WERI-Rb-1 (cell line): ENCODE measurements at regions not wholly inside any gene's neighbourhood (a gene's known extent, or its start where the extent isn't known, plus 50 kb on each side); places are given as distances from the start of the nearest gene placed in this dataset.

Experiments used
- DNase-seq: peaks from one replicate; pipeline ENCODE4 v3.0.0-alpha.2; 2020
- H3K27ac ChIP-seq: fragments of 250-450 bp; sonication (Bioruptor Pico); 2 replicates; pipeline ENCODE4 v1.5.1; 2020; ENCODE audit warnings: mild to moderate bottlenecking, moderate library complexity
- H3K27me3 ChIP-seq: fragments of 250-450 bp; sonication (Bioruptor Pico); 2 replicates; pipeline ENCODE4 v1.5.1; 2021; ENCODE audit warnings: mild to moderate bottlenecking, low read depth, moderate library complexity; ENCODE audit not compliant: insufficient read depth, severe bottlenecking
- H3K36me3 ChIP-seq: fragments of 250-450 bp; sonication (Bioruptor Pico); 2 replicates; pipeline ENCODE4 v1.5.1; 2020; ENCODE audit warnings: mild to moderate bottlenecking, moderate library complexity
- H3K4me3 ChIP-seq: 2 replicates; pipeline ENCODE4 v1.5.1; 2011; ENCODE audit warnings: low read depth, mild to moderate bottlenecking, control low read depth, low read length
- H3K9me3 ChIP-seq: fragments of 250-450 bp; sonication (Bioruptor Pico); 2 replicates; pipeline ENCODE4 v1.5.1; 2021; ENCODE audit warnings: mild to moderate bottlenecking, moderate library complexity; ENCODE audit not compliant: severe bottlenecking
- CTCF ChIP-seq: IDR thresholded peaks from 2 replicates; pipeline ENCODE4 v1.5.1; 2011; ENCODE audit warnings: low read depth, mild to moderate bottlenecking, control low read depth, inconsistent platforms, low read length

GRCh38 chr9:129334105-129334935 lies 156.3 kb upstream of the IER5L start:
- no peaks in the 10 kb centered on the region for H3K36me3 ChIP-seq
- peaks cover 4% of the 10 kb centered on the region for H3K9me3 ChIP-seq
- peak overlapping the region; percentile 60 for H3K27ac ChIP-seq
- TF ChIP-seq CTCF, result no peak
- peak; percentile 75 for DNase-seq
- no peaks in the 10 kb centered on the region for H3K27me3 ChIP-seq
- peak overlapping the region; percentile 14 for H3K4me3 ChIP-seq

- Histone ChIP-seq H3K4me3 (no peak overlapping the region), H3K36me3 (no peaks in the 10 kb centered on the region), H3K9me3 (peaks cover 4% of the 10 kb centered on the region), H3K27ac (peak overlapping the region; percentile 15; the same call in 1 of the 2 replicates), H3K27me3 (no peaks in the 10 kb centered on the region)
- peak; percentile 47 for DNase-seq
- no peak for TF ChIP-seq CTCF
Observed at GRCh38 chr9:129333617-129334104, 155.6 kb upstream of the IER5L start.

- TF ChIP-seq CTCF, result no peak
- peaks cover 4% of the 10 kb centered on the region for H3K9me3 ChIP-seq
- H3K27me3 ChIP-seq, result no peaks in the 10 kb centered on the region
- no peak for DNase-seq
- no peak overlapping the region for H3K27ac ChIP-seq
- H3K36me3 ChIP-seq, result no peaks in the 10 kb centered on the region
- H3K4me3 ChIP-seq, result no peak overlapping the region
Observed at GRCh38 chr9:129332581-129332980, 154.5 kb upstream of the IER5L start.

GRCh38 chr9:129331772-129332500 lies 153.9 kb upstream of the IER5L start:
- Histone ChIP-seq H3K36me3 (no peaks in the 10 kb centered on the region), H3K27me3 (no peaks in the 10 kb centered on the region), H3K4me3 (no peak overlapping the region), H3K9me3 (peaks cover 4% of the 10 kb centered on the region), H3K27ac (no peak overlapping the region)
- DNase-seq, result no peak
- TF ChIP-seq CTCF, result 0 out of 2 replicates have a peak, but pooled peaks have one; percentile 3

- no peak for DNase-seq
- Histone ChIP-seq H3K27ac (no peak overlapping the region), H3K4me3 (no peak overlapping the region), H3K36me3 (no peaks in the 10 kb centered on the region), H3K27me3 (no peaks in the 10 kb centered on the region), H3K9me3 (peaks cover 4% of the 10 kb centered on the region)
- no peak for TF ChIP-seq CTCF
Observed at GRCh38 chr9:129331493-129331765, 153.4 kb upstream of the IER5L start.
